Neural cell (in vitro differentiated cells): ENCODE measurements at regions not wholly inside any gene's neighbourhood (a gene's known extent, or its start where the extent isn't known, plus 50 kb on each side); places are given as distances from the start of the nearest gene placed in this dataset.

ENCODE experiments used
- H2AFZ ChIP-seq: fragments of 200-600, 300-800 bp; sonication (generic), shearing (Covaris generic); 2 replicates; pipeline ENCODE4 v1.6.0; 2014; ENCODE audit warnings: low read depth, mild to moderate bottlenecking, antibody characterized with exemption, low read length, moderate library complexity
- H3F3A ChIP-seq: fragments of 200-600 bp; shearing (Covaris generic); 2 replicates; pipeline ENCODE4 v1.6.1; 2016; ENCODE audit warnings: mild to moderate bottlenecking, moderate library complexity, mixed read lengths, antibody characterized with exemption, low read length; ENCODE audit not compliant: insufficient read depth, poor library complexity, severe bottlenecking
- H3K27ac ChIP-seq: fragments of 200-600, 300-800 bp; sonication (generic), shearing (Covaris generic); 2 replicates; pipeline ENCODE4 v1.5.1; 2014; ENCODE audit warnings: mild to moderate bottlenecking, low read length, moderate library complexity
- H3K27me3 ChIP-seq: fragments of 300-800, 200-600 bp; sonication (generic), shearing (Covaris generic); 2 replicates; pipeline ENCODE4 v1.6.0; 2014; ENCODE audit warnings: mild to moderate bottlenecking, low read depth, low read length, moderate library complexity; ENCODE audit not compliant: insufficient read depth
- H3K36me3 ChIP-seq: fragments of 300-800, 200-600 bp; sonication (generic), shearing (Covaris generic); 2 replicates; pipeline ENCODE4 v1.5.1; 2014; ENCODE audit warnings: mild to moderate bottlenecking, antibody characterized with exemption, low read length, moderate library complexity; ENCODE audit not compliant: insufficient read depth
- H3K4me2 ChIP-seq: fragments of 300-800, 200-600 bp; sonication (generic), shearing (Covaris generic); 2 replicates; pipeline ENCODE4 v1.6.0; 2014; ENCODE audit warnings: mild to moderate bottlenecking, low read length
- H3K4me3 ChIP-seq: fragments of 300-800, 200-600 bp; sonication (generic), shearing (Covaris generic); 2 replicates; pipeline ENCODE4 v1.5.1; 2014; ENCODE audit warnings: mild to moderate bottlenecking, low read length, moderate library complexity
- H3K79me2 ChIP-seq: fragments of 200-600 bp; shearing (Covaris generic); replicated peaks from 2 replicates; pipeline ENCODE4 v1.6.0; 2014; ENCODE audit warnings: mild to moderate bottlenecking, low read length, moderate library complexity; ENCODE audit not compliant: insufficient read depth
- H3K9ac ChIP-seq: fragments of 300-800, 200-600 bp; sonication (generic), shearing (Covaris generic); 2 replicates; pipeline ENCODE4 v1.6.1; 2016; ENCODE audit warnings: mild to moderate bottlenecking, low read length, mixed read lengths
- H3K9me2 ChIP-seq: fragments of 200-600 bp; shearing (Covaris generic); 2 replicates; pipeline ENCODE4 v1.6.1; 2016; ENCODE audit warnings: mild to moderate bottlenecking, low read length, mixed read lengths; ENCODE audit not compliant: insufficient read depth
- H3K9me3 ChIP-seq: fragments of 200-600, 300-800 bp; sonication (generic), shearing (Covaris generic); 2 replicates; pipeline ENCODE4 v1.6.1; 2016; ENCODE audit warnings: mild to moderate bottlenecking, mixed run types, low read length, moderate library complexity, mixed read lengths
- H4K20me1 ChIP-seq: fragments of 200-600 bp; shearing (Covaris generic); 2 replicates; pipeline ENCODE4 v1.6.1; 2016; ENCODE audit warnings: mild to moderate bottlenecking, mixed run types; ENCODE audit not compliant: insufficient read depth
- CTCF ChIP-seq: fragments of 450-650 bp; IDR thresholded peaks from 2 replicates; pipeline ENCODE4 v1.5.1; 2014; ENCODE audit warnings: antibody characterized with exemption, mild to moderate bottlenecking, moderate library complexity; ENCODE audit not compliant: poor library complexity, severe bottlenecking
- EP300 ChIP-seq: fragments of 450-650 bp; conservative IDR thresholded peaks from 2 replicates; pipeline ENCODE4 v1.6.1; 2014; ENCODE audit warnings: antibody characterized with exemption, mild to moderate bottlenecking, moderate library complexity; ENCODE audit not compliant: poor library complexity, severe bottlenecking
- EZH2 ChIP-seq: fragments of 200-600, 300-800 bp; shearing (Covaris generic), sonication (generic); IDR thresholded peaks from 2 replicates; pipeline ENCODE4 v1.6.1; 2014; ENCODE audit warnings: antibody characterized with exemption, low read length, borderline replicate concordance, mild to moderate bottlenecking; ENCODE audit not compliant: insufficient read depth, poor library complexity, severe bottlenecking
- MXI1 ChIP-seq: fragments of 450-650 bp; conservative IDR thresholded peaks from 2 replicates; pipeline ENCODE4 v1.6.1; 2014; ENCODE audit warnings: antibody characterized with exemption, mild to moderate bottlenecking; ENCODE audit not compliant: poor library complexity, severe bottlenecking
- POLR2AphosphoS5 ChIP-seq: IDR thresholded peaks from 2 replicates; pipeline ENCODE4 v1.6.1; 2012
- RAD21 ChIP-seq: fragments of 450-650 bp; conservative IDR thresholded peaks from 2 replicates; pipeline ENCODE4 v1.6.1; 2014; ENCODE audit warnings: antibody characterized with exemption, mild to moderate bottlenecking, moderate library complexity
- REST ChIP-seq: IDR thresholded peaks from 2 replicates; pipeline ENCODE4 v1.6.1; 2012; ENCODE audit warnings: borderline replicate concordance
- SMC3 ChIP-seq: fragments of 450-650 bp; conservative IDR thresholded peaks from 2 replicates; pipeline ENCODE4 v1.6.1; 2014; ENCODE audit warnings: antibody characterized with exemption, mild to moderate bottlenecking, moderate library complexity; ENCODE audit not compliant: poor library complexity
- TAF1 ChIP-seq: IDR thresholded peaks from 2 replicates; pipeline ENCODE4 v1.6.1; 2012; ENCODE audit warnings: low read depth

- no peak overlapping the region for H3K4me2 ChIP-seq
- H2AFZ ChIP-seq: no peak overlapping the region
- TF ChIP-seq EZH2 (no peak), TAF1 (no peak), CTCF (no peak), EP300 (no peak), POLR2AphosphoS5 (no peak), SMC3 (no peak), MXI1 (no peak), RAD21 (no peak), REST (no peak)
- H3K4me3 ChIP-seq: no peak overlapping the region
- H3K36me3 ChIP-seq: no peaks in the 10 kb centered on the region
- H3K27me3 ChIP-seq: no peaks in the 10 kb centered on the region
- H4K20me1 ChIP-seq: no peaks in the 10 kb centered on the region
- no peak overlapping the region for H3K27ac ChIP-seq
- no peaks in the 10 kb centered on the region for H3K9me2 ChIP-seq
- no peaks in the 10 kb centered on the region for H3K9me3 ChIP-seq
- no peak overlapping the region for H3K9ac ChIP-seq
- no peaks in the 10 kb centered on the region for H3F3A ChIP-seq
- H3K79me2 ChIP-seq: no peaks in the 10 kb centered on the region
These were observed 193.2 kb downstream of the MEX3B start for GRCh38 chr15:81852411-81853149.

- no peaks in the 10 kb centered on the region for H3K27me3 ChIP-seq
- H3K79me2 ChIP-seq: no peaks in the 10 kb centered on the region
- TF ChIP-seq POLR2AphosphoS5: no peak
- TF ChIP-seq RAD21: no peak
- TF ChIP-seq TAF1: no peak
- no peak for TF ChIP-seq EP300
- TF ChIP-seq REST: no peak
- TF ChIP-seq SMC3: no peak
- no peak for TF ChIP-seq CTCF
- TF ChIP-seq MXI1: no peak
- no peak overlapping the region for H2AFZ ChIP-seq
- H4K20me1 ChIP-seq: no peaks in the 10 kb centered on the region
- H3F3A ChIP-seq: no peaks in the 10 kb centered on the region
- H3K4me3 ChIP-seq: no peak overlapping the region
- H3K9ac ChIP-seq: no peak overlapping the region
- H3K9me2 ChIP-seq: no peaks in the 10 kb centered on the region
- no peaks in the 10 kb centered on the region for H3K36me3 ChIP-seq
- H3K9me3 ChIP-seq: no peaks in the 10 kb centered on the region
- no peak overlapping the region for H3K4me2 ChIP-seq
- no peak overlapping the region for H3K27ac ChIP-seq
These were observed 194.1 kb downstream of the MEX3B start for GRCh38 chr15:81851757-81852156.
